ENCODE measurements at regions not wholly inside any gene's neighbourhood (a gene's known extent, or its start where the extent isn't known, plus 50 kb on each side); places are given as distances from the start of the nearest gene placed in this dataset.

- ATAC-seq (no peak), DNase-seq (no peak)
- TF ChIP-seq POLR2A (IDR thresholded peaks at IDR 0.05) = no peak
- TF ChIP-seq, protein P1, sequence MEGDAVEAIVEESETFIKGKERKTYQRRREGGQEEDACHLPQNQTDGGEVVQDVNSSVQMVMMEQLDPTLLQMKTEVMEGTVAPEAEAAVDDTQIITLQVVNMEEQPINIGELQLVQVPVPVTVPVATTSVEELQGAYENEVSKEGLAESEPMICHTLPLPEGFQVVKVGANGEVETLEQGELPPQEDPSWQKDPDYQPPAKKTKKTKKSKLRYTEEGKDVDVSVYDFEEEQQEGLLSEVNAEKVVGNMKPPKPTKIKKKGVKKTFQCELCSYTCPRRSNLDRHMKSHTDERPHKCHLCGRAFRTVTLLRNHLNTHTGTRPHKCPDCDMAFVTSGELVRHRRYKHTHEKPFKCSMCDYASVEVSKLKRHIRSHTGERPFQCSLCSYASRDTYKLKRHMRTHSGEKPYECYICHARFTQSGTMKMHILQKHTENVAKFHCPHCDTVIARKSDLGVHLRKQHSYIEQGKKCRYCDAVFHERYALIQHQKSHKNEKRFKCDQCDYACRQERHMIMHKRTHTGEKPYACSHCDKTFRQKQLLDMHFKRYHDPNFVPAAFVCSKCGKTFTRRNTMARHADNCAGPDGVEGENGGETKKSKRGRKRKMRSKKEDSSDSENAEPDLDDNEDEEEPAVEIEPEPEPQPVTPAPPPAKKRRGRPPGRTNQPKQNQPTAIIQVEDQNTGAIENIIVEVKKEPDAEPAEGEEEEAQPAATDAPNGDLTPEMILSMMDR (IDR thresholded peaks at IDR 0.05) = no peak
- H3K27me3 ChIP-seq = peaks cover 0 to 71% (median 23%) of the 10 kb centered on the region in 9 donors
- intact Hi-C loops (cut with DNase I) = loop anchor here in 2 of 10 donors (10.0 kb wide), 1 partner anchor 274 kb away; no protein-coding TSS in a partner anchor
- no peak overlapping the region for H3K4me3 ChIP-seq
- H3K9me3 ChIP-seq = no peaks in the 10 kb centered on the region
- WGBS, 4 donors = 65 to 73% (median 71%) methylated on average over 10 of the region's 10 CpGs
- no peak overlapping the region for H3K27ac ChIP-seq
- H3K4me1 ChIP-seq = no peaks in the 10 kb centered on the region
- no peaks in the 10 kb centered on the region for H3K36me3 ChIP-seq
These were observed 226.9 kb upstream of the B3GAT1 start for GRCh38 chr11:134638796-134639430.

DNA sequence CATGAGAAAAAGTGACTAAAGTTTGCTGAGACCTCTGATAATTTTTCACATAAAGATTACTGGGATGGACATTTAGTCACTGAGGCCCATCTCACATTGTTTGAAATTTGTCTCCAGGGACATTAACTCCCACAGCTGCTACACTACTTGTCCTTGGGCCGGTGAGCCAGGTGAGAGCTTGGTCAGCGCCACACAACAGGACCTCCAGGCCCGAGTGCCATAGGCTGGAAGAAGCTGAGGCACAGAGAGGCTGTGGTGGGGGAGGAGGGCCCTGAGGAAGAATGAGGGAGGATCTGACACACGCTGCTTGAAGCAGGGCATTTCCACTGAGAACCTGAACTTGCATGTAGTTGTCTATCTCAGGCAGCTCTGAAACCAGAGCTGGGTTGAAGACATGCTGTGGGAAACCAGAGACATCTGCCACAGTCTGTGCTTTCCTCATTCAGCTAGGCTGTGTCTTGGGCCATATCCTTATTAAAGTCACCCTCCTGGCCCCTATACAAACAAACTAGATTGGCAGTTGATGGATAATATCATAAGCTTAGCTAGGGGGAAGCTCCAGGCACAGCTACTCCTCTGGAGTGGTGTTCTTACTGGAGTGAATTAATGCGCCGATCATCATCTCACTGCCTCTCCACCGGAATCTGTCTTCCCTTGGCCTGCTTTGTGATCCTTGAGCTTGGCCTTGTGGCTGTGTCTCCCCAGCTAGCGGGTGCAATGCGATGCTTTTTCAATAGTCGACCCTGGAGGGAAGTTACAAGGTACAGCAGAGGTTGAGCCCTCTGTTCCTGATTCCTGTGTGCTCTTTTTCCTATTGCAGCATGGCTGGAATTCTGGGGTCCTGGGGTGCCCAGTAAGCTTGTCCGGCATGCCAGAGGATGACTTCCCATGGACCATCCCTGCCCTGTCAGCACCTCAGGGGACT lies 225.3 kb upstream of the B3GAT1 start:
- Histone ChIP-seq H3K4me1 (no peaks in the 10 kb centered on the region), H3K27ac (no peak overlapping the region), H3K27me3 (peaks cover 0 to 60% (median 11%) of the 10 kb centered on the region in 9 donors), H3K36me3 (no peaks in the 10 kb centered on the region), H3K9me3 (no peaks in the 10 kb centered on the region), H3K4me3 (no peak overlapping the region)
- ATAC-seq = no peak
- intact Hi-C loops (cut with DNase I) = loop anchor here in 2 of 10 donors (10.0 kb wide), 1 partner anchor 273 kb away; no protein-coding TSS in a partner anchor
- no peak for DNase-seq
- TF ChIP-seq POLR2A (IDR thresholded peaks at IDR 0.05) = no peak
- TF ChIP-seq, protein P1 (IDR thresholded peaks at IDR 0.05) = no peak
- 74 to 78% (median 76%) methylated on average over 11 of the region's 11 CpGs for whole genome bisulfite sequencing, 4 donors

DNA sequence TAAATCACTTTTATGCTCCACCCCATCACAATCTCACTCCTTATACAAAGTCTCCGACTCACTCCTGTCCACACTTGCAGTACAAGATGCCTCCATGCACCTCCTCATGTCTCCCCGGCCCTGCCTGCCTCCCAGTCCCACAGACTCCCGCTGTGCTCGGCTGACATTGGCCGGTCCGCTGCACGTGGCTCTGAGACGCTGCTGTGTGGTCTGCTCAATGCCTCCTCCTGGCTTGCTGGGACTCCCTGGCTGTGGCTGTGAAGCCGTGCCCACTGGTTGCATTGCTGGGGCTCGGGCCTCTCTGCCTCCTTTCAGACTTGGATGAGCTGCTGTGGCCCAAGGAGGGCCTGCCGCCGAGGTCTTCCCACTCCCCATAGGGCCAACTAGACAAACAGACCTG lies 224.0 kb upstream of the B3GAT1 start:
- intact Hi-C loops (cut with DNase I) = loop anchor here in 2 of 10 donors (10.0 kb wide), 1 partner anchor 271 kb away; no protein-coding TSS in a partner anchor
- WGBS, 4 donors = 76 to 88% (median 80%) methylated on average over 12 of the region's 12 CpGs
- no peaks in the 10 kb centered on the region for H3K9me3 ChIP-seq
- no peak overlapping the region for H3K4me3 ChIP-seq
- peaks cover 0 to 57% (median 4%) of the 10 kb centered on the region in 9 donors for H3K27me3 ChIP-seq
- no peaks in the 10 kb centered on the region for H3K4me1 ChIP-seq
- no peak overlapping the region for H3K27ac ChIP-seq
- DNase-seq (no peak), ATAC-seq (no peak)
- H3K36me3 ChIP-seq = no peaks in the 10 kb centered on the region
- TF ChIP-seq POLR2A (IDR thresholded peaks at IDR 0.05) = no peak
- TF ChIP-seq, protein P1 (IDR thresholded peaks at IDR 0.05) = no peak

All from heart left ventricle (tissue), 16 donors.